HFF-Myc (cell line): ENCODE measurements at regions not wholly inside any gene's neighbourhood (a gene's known extent, or its start where the extent isn't known, plus 50 kb on each side); places are given as distances from the start of the nearest gene placed in this dataset.
A peak's percentile ranks its signal among the peaks of the same experiment; 100 is the strongest.

ENCODE experiments used
- DNase-seq: peaks from one replicate; pipeline ENCODE4 v3.0.0-alpha.2; 2011; ENCODE audit warnings: low read depth; ENCODE audit errors: extremely low read depth
- H3K4me3 ChIP-seq: replicated peaks from 2 replicates; pipeline ENCODE4 v1.5.1; 2011; ENCODE audit warnings: low read depth, mild to moderate bottlenecking, control low read depth, low read length
- TF ChIP-seq, protein P1 (sequence below): IDR thresholded peaks from 2 replicates; pipeline ENCODE4 v1.5.1; 2012; ENCODE audit warnings: mild to moderate bottlenecking, low read depth, low read length, control low read depth; ENCODE audit errors: missing control alignments

- no peak overlapping the region for H3K4me3 ChIP-seq
- TF ChIP-seq, protein P1, sequence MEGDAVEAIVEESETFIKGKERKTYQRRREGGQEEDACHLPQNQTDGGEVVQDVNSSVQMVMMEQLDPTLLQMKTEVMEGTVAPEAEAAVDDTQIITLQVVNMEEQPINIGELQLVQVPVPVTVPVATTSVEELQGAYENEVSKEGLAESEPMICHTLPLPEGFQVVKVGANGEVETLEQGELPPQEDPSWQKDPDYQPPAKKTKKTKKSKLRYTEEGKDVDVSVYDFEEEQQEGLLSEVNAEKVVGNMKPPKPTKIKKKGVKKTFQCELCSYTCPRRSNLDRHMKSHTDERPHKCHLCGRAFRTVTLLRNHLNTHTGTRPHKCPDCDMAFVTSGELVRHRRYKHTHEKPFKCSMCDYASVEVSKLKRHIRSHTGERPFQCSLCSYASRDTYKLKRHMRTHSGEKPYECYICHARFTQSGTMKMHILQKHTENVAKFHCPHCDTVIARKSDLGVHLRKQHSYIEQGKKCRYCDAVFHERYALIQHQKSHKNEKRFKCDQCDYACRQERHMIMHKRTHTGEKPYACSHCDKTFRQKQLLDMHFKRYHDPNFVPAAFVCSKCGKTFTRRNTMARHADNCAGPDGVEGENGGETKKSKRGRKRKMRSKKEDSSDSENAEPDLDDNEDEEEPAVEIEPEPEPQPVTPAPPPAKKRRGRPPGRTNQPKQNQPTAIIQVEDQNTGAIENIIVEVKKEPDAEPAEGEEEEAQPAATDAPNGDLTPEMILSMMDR: no peak
- DNase-seq: no peak
These were observed 177.5 kb upstream of the ZBED5 start for GRCh38 chr11:11035331-11035730.

- DNase-seq: no peak
- TF ChIP-seq, protein P1: no peak
- H3K4me3 ChIP-seq: no peak overlapping the region
These were observed 176.6 kb upstream of the ZBED5 start for GRCh38 chr11:11034476-11034875.

DNA sequence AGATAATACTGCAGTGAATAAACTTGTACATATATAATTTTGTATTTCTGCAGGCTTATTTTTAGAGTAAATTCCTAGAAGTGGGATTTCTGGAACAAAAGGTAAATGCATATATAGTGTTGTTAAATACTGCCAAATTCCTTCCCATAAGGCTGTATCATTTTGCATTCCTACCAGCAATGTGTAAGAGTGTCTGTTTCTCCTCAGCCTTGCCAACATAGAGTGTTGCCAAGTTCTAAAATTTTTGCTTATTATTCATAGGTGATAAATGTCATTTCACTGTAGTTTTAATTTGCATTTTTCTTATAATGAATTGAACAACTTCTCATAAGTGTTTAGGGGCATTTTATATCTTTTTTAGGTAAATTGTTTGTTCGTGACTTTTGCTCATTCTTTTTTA lies 174.2 kb upstream of the ZBED5 start:
- TF ChIP-seq, protein P1: no peak
- no peak for DNase-seq
- H3K4me3 ChIP-seq: no peak overlapping the region

DNA sequence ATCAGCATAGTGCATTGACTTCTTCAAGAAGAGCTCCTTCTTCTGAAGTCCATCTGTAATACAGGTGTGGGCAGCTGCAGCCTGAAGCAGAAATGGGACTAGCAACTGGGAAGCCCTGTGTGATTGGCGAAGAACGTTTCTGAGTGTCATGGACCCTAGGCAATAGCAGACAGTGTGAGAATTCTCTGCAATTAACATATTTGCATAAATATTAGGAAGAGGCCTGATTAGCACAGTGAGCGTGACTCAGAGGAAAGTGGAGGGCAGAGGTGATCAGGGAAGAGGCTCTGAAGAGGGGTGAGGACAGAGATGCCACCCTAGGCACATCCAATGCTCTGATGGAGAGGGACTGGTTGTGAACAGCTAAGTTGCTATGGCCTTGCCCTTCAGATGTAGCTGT lies 171.2 kb upstream of the ZBED5 start:
- TF ChIP-seq, protein P1: no peak
- no peak overlapping the region for H3K4me3 ChIP-seq
- no peak for DNase-seq

GRCh38 chr11:11028017-11028692 lies 170.3 kb upstream of the ZBED5 start:
- DNase-seq: no peak
- TF ChIP-seq, protein P1: peak; percentile 91
- no peak overlapping the region for H3K4me3 ChIP-seq

DNA sequence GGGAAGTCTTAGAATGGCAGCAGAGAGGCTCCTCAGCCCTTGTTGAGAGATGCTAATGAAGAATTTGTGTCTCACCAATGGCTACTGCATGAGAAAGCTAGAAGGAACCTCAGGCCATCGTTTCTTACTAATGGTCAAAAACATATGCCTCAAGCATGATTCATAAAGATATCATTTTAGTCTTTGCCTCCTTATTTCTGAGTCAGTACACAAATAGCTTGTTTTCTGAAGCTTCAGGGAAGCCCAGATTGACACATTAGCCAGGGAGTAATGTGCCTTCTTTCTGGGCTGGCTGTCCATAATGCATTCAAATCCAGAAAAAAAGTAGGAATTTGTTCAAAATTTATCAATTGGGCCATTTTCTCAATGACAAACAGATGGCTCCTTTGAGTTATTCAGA lies 169.4 kb upstream of the ZBED5 start:
- H3K4me3 ChIP-seq: no peak overlapping the region
- no peak for DNase-seq
- TF ChIP-seq, protein P1: no peak

- no peak for DNase-seq
- no peak overlapping the region for H3K4me3 ChIP-seq
- TF ChIP-seq, protein P1: no peak
These were observed 167.2 kb upstream of the ZBED5 start for GRCh38 chr11:11025087-11025486.
